GM23248 (cell line): ENCODE measurements at regions not wholly inside any gene's neighbourhood (a gene's known extent, or its start where the extent isn't known, plus 50 kb on each side); places are given as distances from the start of the nearest gene placed in this dataset.
A peak's percentile ranks its signal among the peaks of the same experiment; 100 is the strongest.

Experiments used
- DNase-seq: peaks from one replicate; pipeline ENCODE4 v3.0.0-alpha.2; 2015
- H2AFZ ChIP-seq: fragments of 200-600 bp; sonication (generic); 2 replicates; pipeline ENCODE4 v1.6.1; 2016; ENCODE audit warnings: antibody characterized with exemption
- H3F3A ChIP-seq: fragments of 200-600 bp; sonication (generic); 2 replicates; pipeline ENCODE4 v1.6.1; 2016; ENCODE audit warnings: mild to moderate bottlenecking, antibody characterized with exemption, mixed run types; ENCODE audit not compliant: insufficient read depth
- H3K27ac ChIP-seq: fragments of 200-600 bp; sonication (generic); 2 replicates; pipeline ENCODE4 v1.5.1; 2016; ENCODE audit warnings: mild to moderate bottlenecking
- H3K27me3 ChIP-seq: fragments of 200-600 bp; sonication (generic); replicated peaks from 2 replicates; pipeline ENCODE4 v1.6.1; 2016; ENCODE audit warnings: mild to moderate bottlenecking; ENCODE audit not compliant: insufficient read depth
- H3K36me3 ChIP-seq: fragments of 200-600 bp; sonication (generic); 2 replicates; pipeline ENCODE4 v1.6.1; 2016; ENCODE audit warnings: low read depth, mild to moderate bottlenecking
- H3K4me1 ChIP-seq: fragments of 200-600 bp; sonication (generic); 2 replicates; pipeline ENCODE4 v1.6.1; 2016; ENCODE audit warnings: mild to moderate bottlenecking; ENCODE audit not compliant: insufficient read depth
- H3K4me2 ChIP-seq: fragments of 200-600 bp; sonication (generic); one replicate; pipeline ENCODE4 v1.6.1; 2016; ENCODE audit warnings: mild to moderate bottlenecking; ENCODE audit not compliant: unreplicated experiment
- H3K4me3 ChIP-seq: fragments of 200-600 bp; sonication (generic); 2 replicates; pipeline ENCODE4 v1.5.1; 2016; ENCODE audit warnings: mild to moderate bottlenecking
- H3K79me2 ChIP-seq: fragments of 200-600 bp; sonication (generic); 2 replicates; pipeline ENCODE4 v1.6.1; 2016; ENCODE audit warnings: mild to moderate bottlenecking; ENCODE audit not compliant: insufficient read depth
- H3K9ac ChIP-seq: fragments of 200-600 bp; sonication (generic); 2 replicates; pipeline ENCODE4 v1.6.1; 2016; ENCODE audit warnings: mild to moderate bottlenecking
- H3K9me2 ChIP-seq: fragments of 200-600 bp; sonication (generic); 2 replicates; pipeline ENCODE4 v1.6.1; 2016; ENCODE audit warnings: mixed run types, mild to moderate bottlenecking, moderate library complexity; ENCODE audit not compliant: insufficient read depth
- H3K9me3 ChIP-seq: fragments of 200-600 bp; sonication (generic); one replicate; pipeline ENCODE4 v1.6.1; 2017; ENCODE audit warnings: low read depth
- H4K20me1 ChIP-seq: fragments of 200-600 bp; sonication (generic); 2 replicates; pipeline ENCODE4 v1.6.0; 2016; ENCODE audit not compliant: insufficient read depth
- EZH2 ChIP-seq: fragments of 200-600 bp; sonication (generic); IDR thresholded peaks from 2 replicates; pipeline ENCODE4 v1.6.1; 2018; ENCODE audit warnings: antibody characterized with exemption, mild to moderate bottlenecking; ENCODE audit not compliant: insufficient read depth, poor library complexity, severe bottlenecking
- EZH2phosphoT487 ChIP-seq: fragments of 200-600 bp; sonication (generic); IDR thresholded peaks from 2 replicates; pipeline ENCODE4 v1.6.1; 2018; ENCODE audit warnings: antibody characterized with exemption, moderate library complexity, mild to moderate bottlenecking, low read depth; ENCODE audit not compliant: insufficient read depth
- WGBS, 2 experiments: methylation state at CpG; one replicate each; pipeline ENCODE4 v1.1.6; 2015 to 2017; ENCODE audit warnings: low lambda C conversion rate in 2 of 2, low coverage in 1 of 2; ENCODE audit errors: missing lambda C conversion rate in 2 of 2; 5-methylcytosine and 5-hydroxymethylcytosine counted together
- in situ Hi-C: fragments of 300-500 bp; cut with MboI; formaldehyde crosslinking; loops from 2 replicates; pipeline ENCODE4 v1.15.0; 2020

GRCh38 chr7:19364950-19365349 lies 219.7 kb upstream of the FERD3L start:
- Histone ChIP-seq H4K20me1 (no peaks in the 10 kb centered on the region), H3K9me3 (no peaks in the 10 kb centered on the region), H3K27ac (no peak overlapping the region), H3F3A (no peaks in the 10 kb centered on the region), H2AFZ (no peak overlapping the region), H3K4me1 (peaks cover 5% of the 10 kb centered on the region; the same call in 1 of the 2 replicates), H3K9ac (no peak overlapping the region), H3K27me3 (no peaks in the 10 kb centered on the region), H3K4me3 (no peak overlapping the region), H3K36me3 (no peaks in the 10 kb centered on the region), H3K4me2 (no peak overlapping the region), H3K9me2 (no peaks in the 10 kb centered on the region), H3K79me2 (no peaks in the 10 kb centered on the region)
- 74 to 80% methylated on average over 4 of the region's 4 CpGs for WGBS, 2 experiments
- TF ChIP-seq EZH2: no peak
- TF ChIP-seq EZH2phosphoT487: no peak
- in situ Hi-C loops: no loop called here
- no peak for DNase-seq

- Histone ChIP-seq H3K4me1 (peaks cover 5% of the 10 kb centered on the region; the same call in 1 of the 2 replicates), H3K27me3 (no peaks in the 10 kb centered on the region), H4K20me1 (no peaks in the 10 kb centered on the region), H3K9me2 (no peaks in the 10 kb centered on the region), H2AFZ (no peak overlapping the region), H3F3A (no peaks in the 10 kb centered on the region), H3K36me3 (no peaks in the 10 kb centered on the region), H3K9ac (no peak overlapping the region), H3K79me2 (no peaks in the 10 kb centered on the region), H3K4me2 (no peak overlapping the region), H3K27ac (no peak overlapping the region), H3K4me3 (no peak overlapping the region), H3K9me3 (no peaks in the 10 kb centered on the region)
- WGBS, 2 experiments: 63 to 71% methylated on average over 2 of the region's 2 CpGs
- TF ChIP-seq EZH2phosphoT487: no peak
- no peak for TF ChIP-seq EZH2
- in situ Hi-C loops: no loop called here
- peak; percentile 76 for DNase-seq
Measured at GRCh38 chr7:19362099-19362498, 216.9 kb upstream of the FERD3L start.

- H3K27ac ChIP-seq: peak overlapping the region; percentile 41; the same call in 1 of the 2 replicates
- H4K20me1 ChIP-seq: no peaks in the 10 kb centered on the region
- in situ Hi-C loops: no loop called here
- no peak overlapping the region for H2AFZ ChIP-seq
- no peak overlapping the region for H3K4me3 ChIP-seq
- no peak overlapping the region for H3K4me2 ChIP-seq
- WGBS, 2 experiments: 74 to 79% methylated on average over 2 of the region's 2 CpGs
- H3K9me3 ChIP-seq: no peaks in the 10 kb centered on the region
- peaks cover 24% of the 10 kb centered on the region for H3K4me1 ChIP-seq
- H3K79me2 ChIP-seq: no peaks in the 10 kb centered on the region
- no peaks in the 10 kb centered on the region for H3K36me3 ChIP-seq
- no peaks in the 10 kb centered on the region for H3K27me3 ChIP-seq
- no peak overlapping the region for H3K9ac ChIP-seq
- TF ChIP-seq EZH2: no peak
- no peak for TF ChIP-seq EZH2phosphoT487
- no peaks in the 10 kb centered on the region for H3K9me2 ChIP-seq
- peaks cover 22% of the 10 kb centered on the region; the same call in 1 of the 2 replicates for H3F3A ChIP-seq
- DNase-seq: peak; percentile 61
Measured at GRCh38 chr7:19353180-19353579, 208.0 kb upstream of the FERD3L start.

DNA sequence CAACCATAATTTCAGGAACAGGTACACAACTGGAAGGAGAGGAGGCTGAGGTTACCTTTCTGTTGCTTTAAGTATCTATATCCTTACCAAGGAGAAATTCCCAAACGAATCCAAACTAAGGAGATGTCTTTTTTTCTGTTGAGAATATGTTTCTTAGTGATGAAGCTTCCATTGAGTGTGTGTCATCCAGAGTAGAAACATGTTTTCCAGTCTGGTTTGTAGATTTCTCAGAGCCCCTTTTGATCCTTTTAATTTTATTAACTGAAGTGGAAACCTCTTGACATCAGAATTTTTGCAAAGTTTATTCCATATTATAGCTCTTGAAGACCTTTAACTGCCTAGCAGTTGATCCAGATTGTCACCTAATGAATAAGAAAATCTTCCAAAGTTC lies 207.1 kb upstream of the FERD3L start:
- H3K27ac ChIP-seq: peak overlapping the region; percentile 41
- DNase-seq: peak; percentile 67
- H2AFZ ChIP-seq: 0 out of 2 replicates have a peak overlapping the region, but pooled peaks have one; percentile 7
- in situ Hi-C loops: no loop called here
- no peak overlapping the region for H3K9ac ChIP-seq
- no peaks in the 10 kb centered on the region for H3K36me3 ChIP-seq
- whole genome bisulfite sequencing, 2 experiments: 5 to 8% methylated on average over 1 of the region's 1 CpG
- H3K9me3 ChIP-seq: no peaks in the 10 kb centered on the region
- H4K20me1 ChIP-seq: no peaks in the 10 kb centered on the region
- H3K4me1 ChIP-seq: peaks cover 24% of the 10 kb centered on the region
- TF ChIP-seq EZH2phosphoT487: no peak
- TF ChIP-seq EZH2: no peak
- H3K9me2 ChIP-seq: no peaks in the 10 kb centered on the region
- no peaks in the 10 kb centered on the region for H3K27me3 ChIP-seq
- no peaks in the 10 kb centered on the region for H3K79me2 ChIP-seq
- peaks cover 22% of the 10 kb centered on the region; the same call in 1 of the 2 replicates for H3F3A ChIP-seq
- H3K4me3 ChIP-seq: no peak overlapping the region
- H3K4me2 ChIP-seq: peak overlapping the region; percentile 3
